Astrocyte (in vitro differentiated cells and primary cell): ENCODE measurements at regions not wholly inside any gene's neighbourhood (a gene's known extent, or its start where the extent isn't known, plus 50 kb on each side); places are given as distances from the start of the nearest gene placed in this dataset.

Experiments
- CTCF ChIP-seq: IDR thresholded peaks from 2 replicates; pipeline ENCODE4 v1.5.1; 2011; ENCODE audit warnings: low read depth, mild to moderate bottlenecking, inconsistent platforms, low read length, moderate library complexity; ENCODE audit not compliant: insufficient read depth
- EZH2 ChIP-seq: IDR thresholded peaks from 2 replicates; pipeline ENCODE4 v1.6.1; 2012; ENCODE audit warnings: mild to moderate bottlenecking, low read length, inconsistent platforms; ENCODE audit not compliant: insufficient read depth

- TF ChIP-seq CTCF (no peak), EZH2 (no peak)
Observed at GRCh38 chr6:137707038-137707589, 159.9 kb upstream of the TNFAIP3 start.
